ENCODE measurements at regions not wholly inside any gene's neighbourhood (a gene's known extent, or its start where the extent isn't known, plus 50 kb on each side); places are given as distances from the start of the nearest gene placed in this dataset.

DNA sequence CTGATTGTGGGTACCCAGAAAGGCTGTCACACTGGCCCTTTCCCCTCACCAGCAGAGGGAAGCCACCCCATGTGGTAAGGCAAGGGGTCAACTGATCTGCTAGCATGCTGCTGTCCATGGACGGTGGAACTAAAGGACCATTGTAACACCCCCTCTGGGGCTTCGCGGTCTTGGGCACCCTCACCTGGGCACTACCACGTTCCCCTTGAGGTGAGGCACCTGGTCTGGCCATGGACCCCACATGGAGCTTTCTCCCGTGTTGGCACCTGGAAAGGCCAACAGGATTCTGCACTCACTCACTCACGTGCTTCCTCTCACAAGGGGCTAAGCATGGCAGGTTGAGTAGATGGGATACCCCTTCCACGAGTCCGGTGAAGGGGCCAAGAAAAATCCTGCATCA is 72.0 kb upstream of the RFX3 start:
- no peak for DNase-seq (ENCODE audit: extremely low spot score, unreplicated experiment)
- TF ChIP-seq, protein P1, sequence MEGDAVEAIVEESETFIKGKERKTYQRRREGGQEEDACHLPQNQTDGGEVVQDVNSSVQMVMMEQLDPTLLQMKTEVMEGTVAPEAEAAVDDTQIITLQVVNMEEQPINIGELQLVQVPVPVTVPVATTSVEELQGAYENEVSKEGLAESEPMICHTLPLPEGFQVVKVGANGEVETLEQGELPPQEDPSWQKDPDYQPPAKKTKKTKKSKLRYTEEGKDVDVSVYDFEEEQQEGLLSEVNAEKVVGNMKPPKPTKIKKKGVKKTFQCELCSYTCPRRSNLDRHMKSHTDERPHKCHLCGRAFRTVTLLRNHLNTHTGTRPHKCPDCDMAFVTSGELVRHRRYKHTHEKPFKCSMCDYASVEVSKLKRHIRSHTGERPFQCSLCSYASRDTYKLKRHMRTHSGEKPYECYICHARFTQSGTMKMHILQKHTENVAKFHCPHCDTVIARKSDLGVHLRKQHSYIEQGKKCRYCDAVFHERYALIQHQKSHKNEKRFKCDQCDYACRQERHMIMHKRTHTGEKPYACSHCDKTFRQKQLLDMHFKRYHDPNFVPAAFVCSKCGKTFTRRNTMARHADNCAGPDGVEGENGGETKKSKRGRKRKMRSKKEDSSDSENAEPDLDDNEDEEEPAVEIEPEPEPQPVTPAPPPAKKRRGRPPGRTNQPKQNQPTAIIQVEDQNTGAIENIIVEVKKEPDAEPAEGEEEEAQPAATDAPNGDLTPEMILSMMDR (IDR thresholded peaks at IDR 0.05): no peak
- Mint-ChIP-seq H3K4me1 (ENCODE audit: unreplicated experiment) (no peaks in the 10 kb centered on the region), H3K27me3 (ENCODE audit: unreplicated experiment) (peaks cover 21% of the 10 kb centered on the region), H3K9me3 (ENCODE audit: unreplicated experiment) (no peaks in the 10 kb centered on the region), H3K27ac (ENCODE audit: unreplicated experiment) (no peak overlapping the region), H3K4me3 (ENCODE audit: unreplicated experiment) (no peak overlapping the region), H3K36me3 (ENCODE audit: unreplicated experiment) (peaks cover 2% of the 10 kb centered on the region)

DNA sequence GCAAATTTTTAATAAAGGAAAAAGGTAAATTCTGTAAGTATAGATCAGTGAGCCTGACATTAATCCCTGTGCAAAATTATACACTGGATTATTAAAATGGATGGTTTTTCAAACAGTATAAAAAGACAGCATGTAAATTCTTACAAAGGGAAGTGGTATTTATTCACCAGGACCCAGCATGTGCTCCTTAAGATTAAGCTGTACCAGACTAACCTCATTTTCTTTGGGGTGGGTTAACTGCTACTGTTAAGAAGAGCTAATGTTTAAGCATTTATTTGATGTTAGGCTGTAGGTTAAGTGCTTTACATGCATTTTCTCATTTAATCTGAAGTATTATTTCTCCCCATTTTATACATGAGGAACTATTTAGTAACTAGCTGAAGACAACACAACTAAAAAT is 60.3 kb upstream of the RFX3 start:
- no peak overlapping the region for H3K4me3 Mint-ChIP-seq (ENCODE audit: unreplicated experiment)
- peaks cover 42% of the 10 kb centered on the region for H3K9me3 Mint-ChIP-seq (ENCODE audit: unreplicated experiment)
- no peak overlapping the region for H3K27ac Mint-ChIP-seq (ENCODE audit: unreplicated experiment)
- no peak for DNase-seq (ENCODE audit: extremely low spot score, unreplicated experiment)
- peaks cover 4% of the 10 kb centered on the region for H3K27me3 Mint-ChIP-seq (ENCODE audit: unreplicated experiment)
- H3K4me1 Mint-ChIP-seq (ENCODE audit: unreplicated experiment): no peaks in the 10 kb centered on the region
- TF ChIP-seq, protein P1 (IDR thresholded peaks at IDR 0.05): no peak
- H3K36me3 Mint-ChIP-seq (ENCODE audit: unreplicated experiment): no peaks in the 10 kb centered on the region

DNA sequence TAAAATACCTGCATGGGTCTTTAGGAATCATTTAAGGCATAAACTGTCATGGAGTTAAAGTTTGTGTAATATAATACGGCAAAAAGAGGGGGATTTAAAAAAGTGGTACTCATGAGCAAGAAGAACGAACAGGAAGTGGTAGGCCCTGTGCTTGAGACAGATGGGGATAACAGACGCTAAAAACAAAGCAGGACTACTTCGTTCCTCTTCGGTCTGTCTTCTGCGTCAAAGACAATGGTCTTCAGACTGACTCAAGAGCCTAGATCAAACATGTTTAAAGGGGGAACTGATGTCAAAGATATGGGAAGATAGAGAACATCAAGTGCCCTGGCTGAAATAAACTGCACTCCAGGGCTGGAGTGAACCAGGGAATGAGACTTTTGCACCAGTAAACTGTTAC is 59.8 kb upstream of the RFX3 start:
- Mint-ChIP-seq H3K4me3 (ENCODE audit: unreplicated experiment) (no peak overlapping the region), H3K27ac (ENCODE audit: unreplicated experiment) (no peak overlapping the region), H3K4me1 (ENCODE audit: unreplicated experiment) (no peaks in the 10 kb centered on the region), H3K9me3 (ENCODE audit: unreplicated experiment) (peaks cover 46% of the 10 kb centered on the region), H3K27me3 (ENCODE audit: unreplicated experiment) (no peaks in the 10 kb centered on the region), H3K36me3 (ENCODE audit: unreplicated experiment) (no peaks in the 10 kb centered on the region)
- TF ChIP-seq, protein P1 (IDR thresholded peaks at IDR 0.05): no peak
- DNase-seq (ENCODE audit: extremely low spot score, unreplicated experiment): no peak

DNA sequence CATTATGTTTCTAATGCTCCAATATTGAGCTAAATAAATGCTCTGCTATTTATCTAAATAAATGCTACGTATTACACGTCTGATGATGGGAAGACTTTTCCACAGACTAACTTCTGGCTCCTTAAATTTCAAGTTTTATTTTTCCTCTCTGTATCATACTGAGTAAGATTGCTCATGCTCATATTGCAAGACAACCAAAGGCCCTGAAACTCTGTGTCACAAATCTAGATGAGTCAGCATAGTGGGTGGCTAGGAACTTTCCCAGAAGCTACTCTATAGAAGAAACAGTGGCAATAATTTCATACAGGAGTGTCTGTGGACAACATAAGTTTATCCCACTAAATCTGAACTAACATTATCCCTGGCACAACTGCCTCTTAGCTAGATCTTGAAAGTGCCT is 53.0 kb upstream of the RFX3 start:
- no peak overlapping the region for H3K27ac Mint-ChIP-seq (ENCODE audit: unreplicated experiment)
- no peak overlapping the region for H3K4me3 Mint-ChIP-seq (ENCODE audit: unreplicated experiment)
- peaks cover 4% of the 10 kb centered on the region for H3K36me3 Mint-ChIP-seq (ENCODE audit: unreplicated experiment)
- TF ChIP-seq, protein P1 (IDR thresholded peaks at IDR 0.05): no peak
- no peaks in the 10 kb centered on the region for H3K4me1 Mint-ChIP-seq (ENCODE audit: unreplicated experiment)
- H3K9me3 Mint-ChIP-seq (ENCODE audit: unreplicated experiment): peaks cover 38% of the 10 kb centered on the region
- no peak for DNase-seq (ENCODE audit: extremely low spot score, unreplicated experiment)
- no peaks in the 10 kb centered on the region for H3K27me3 Mint-ChIP-seq (ENCODE audit: unreplicated experiment)

DNA sequence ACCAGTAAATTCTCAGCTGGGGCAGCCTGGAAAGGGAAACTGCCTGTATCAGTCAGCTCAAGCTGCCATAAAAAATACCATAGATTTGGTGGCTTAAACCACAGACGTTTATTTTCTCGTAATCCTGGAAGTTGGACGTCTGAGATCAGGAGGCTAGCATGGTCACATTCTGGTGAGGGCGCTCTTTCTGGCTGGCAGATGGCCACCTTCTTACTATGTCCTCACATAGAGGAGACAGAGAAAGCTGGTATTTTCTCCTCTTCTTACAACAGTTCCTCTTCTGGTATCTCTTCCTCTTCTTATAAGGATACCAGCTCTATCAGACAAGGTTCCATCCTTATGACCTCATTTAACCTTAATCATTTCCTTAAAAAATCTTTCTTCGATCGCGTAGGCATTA is 50.5 kb upstream of the RFX3 start:
- no peaks in the 10 kb centered on the region for H3K27me3 Mint-ChIP-seq (ENCODE audit: unreplicated experiment)
- no peaks in the 10 kb centered on the region for H3K4me1 Mint-ChIP-seq (ENCODE audit: unreplicated experiment)
- TF ChIP-seq, protein P1 (IDR thresholded peaks at IDR 0.05): no peak
- DNase-seq (ENCODE audit: extremely low spot score, unreplicated experiment): no peak
- H3K9me3 Mint-ChIP-seq (ENCODE audit: unreplicated experiment): peaks cover 16% of the 10 kb centered on the region
- H3K36me3 Mint-ChIP-seq (ENCODE audit: unreplicated experiment): peaks cover 4% of the 10 kb centered on the region
- H3K27ac Mint-ChIP-seq (ENCODE audit: unreplicated experiment): no peak overlapping the region
- no peak overlapping the region for H3K4me3 Mint-ChIP-seq (ENCODE audit: unreplicated experiment)
